HG02798 (cell line): ENCODE measurements at regions not wholly inside any gene's neighbourhood (a gene's known extent, or its start where the extent isn't known, plus 50 kb on each side); places are given as distances from the start of the nearest gene placed in this dataset.
A peak's percentile ranks its signal among the peaks of the same experiment; 100 is the strongest.

Source experiments
- ATAC-seq: cut with Tn5 transposase; IDR thresholded peaks from one replicate; pipeline ENCODE4 v1.9.1; 2021; ENCODE audit warnings: mild to moderate bottlenecking; ENCODE audit not compliant: unreplicated experiment, poor library complexity

- no peak for ATAC-seq
Observed at GRCh38 chr5:89273289-89273688, 390.3 kb upstream of the MEF2C start.

GRCh38 chr5:89270901-89271300 lies 387.9 kb upstream of the MEF2C start:
- peak; percentile 3 for ATAC-seq

GRCh38 chr5:89269721-89270120 lies 386.7 kb upstream of the MEF2C start:
- no peak for ATAC-seq

- ATAC-seq: peak; percentile 29
Observed at GRCh38 chr5:89268460-89268859, 385.5 kb upstream of the MEF2C start.

- no peak for ATAC-seq
Observed at GRCh38 chr5:89267788-89268187, 384.8 kb upstream of the MEF2C start.

- no peak for ATAC-seq
Observed at GRCh38 chr5:89265511-89266179, 382.7 kb upstream of the MEF2C start.

- no peak for ATAC-seq
Observed at GRCh38 chr5:89263846-89264245, 380.9 kb upstream of the MEF2C start.

GRCh38 chr5:89262030-89262429 lies 379.0 kb upstream of the MEF2C start:
- ATAC-seq: no peak

GRCh38 chr5:89260254-89260653 lies 377.3 kb upstream of the MEF2C start:
- ATAC-seq: no peak

GRCh38 chr5:89255845-89256463 lies 373.0 kb upstream of the MEF2C start:
- no peak for ATAC-seq

GRCh38 chr5:89253666-89254352 lies 370.8 kb upstream of the MEF2C start:
- ATAC-seq: no peak

- ATAC-seq: no peak
Observed at GRCh38 chr5:89246864-89247263, 363.9 kb upstream of the MEF2C start.

- no peak for ATAC-seq
Observed at GRCh38 chr5:89246252-89246651, 363.3 kb upstream of the MEF2C start.

- no peak for ATAC-seq
Observed at GRCh38 chr5:89243611-89244010, 360.6 kb upstream of the MEF2C start.

- no peak for ATAC-seq
Observed at GRCh38 chr5:89241186-89241585, 358.2 kb upstream of the MEF2C start.

- ATAC-seq: no peak
Observed at GRCh38 chr5:89236900-89237299, 353.9 kb upstream of the MEF2C start.

GRCh38 chr5:89233462-89233861 lies 350.5 kb upstream of the MEF2C start:
- ATAC-seq: no peak

- ATAC-seq: peak; percentile 96
Observed at GRCh38 chr5:89232139-89232603, 349.2 kb upstream of the MEF2C start.

GRCh38 chr5:89230178-89230577 lies 347.2 kb upstream of the MEF2C start:
- ATAC-seq: no peak

- ATAC-seq: no peak
Observed at GRCh38 chr5:89229331-89230070, 346.5 kb upstream of the MEF2C start.

- no peak for ATAC-seq
Observed at GRCh38 chr5:89228355-89228754, 345.4 kb upstream of the MEF2C start.
